PC-3 (cell line): ENCODE measurements at regions not wholly inside any gene's neighbourhood (a gene's known extent, or its start where the extent isn't known, plus 50 kb on each side); places are given as distances from the start of the nearest gene placed in this dataset.
"Not testable (repeated sequence)": the region's sequence is repeated elsewhere in the genome, so short reads cannot be mapped to it uniquely, and the experiment has no call there.

ENCODE experiments used
- ATAC-seq: fragments of 200-7000 bp; cut with Tn5 transposase; 2 replicates; pipeline ENCODE4 v1.9.1; 2020; ENCODE audit warnings: mild to moderate bottlenecking, moderate library complexity
- BruUV-seq: library from RNA; stranded (reverse); fragments of 400-500 nt; replicated peaks from 2 replicates; lab custom pipeline; 2021; lab: Mats Ljungman, UMichigan
- CTCF ChIA-PET: fragments of 300-600 bp; sonication (Branson Sonifier 250); formaldehyde crosslinking; loops from one replicate; lab custom pipeline; 2022; ENCODE audit warnings: antibody characterized with exemption; lab: Charles Lee
- POLR2A ChIA-PET: fragments of 300-600 bp; sonication (Branson Sonifier 250); formaldehyde crosslinking; loops from one replicate; lab custom pipeline; 2022; ENCODE audit warnings: antibody characterized with exemption; ENCODE audit not compliant: unreplicated experiment; lab: Charles Lee
- DNase-seq: peaks from one replicate; pipeline ENCODE4 v3.0.0-alpha.2; 2015
- H2AFZ ChIP-seq: fragments of 300-600 bp; sonication (generic); 2 replicates; pipeline ENCODE4 v1.6.0; 2016; ENCODE audit warnings: antibody characterized with exemption, low read length
- H3F3A ChIP-seq: fragments of 300-600 bp; sonication (generic); one replicate; pipeline ENCODE4 v1.6.0; 2017; ENCODE audit warnings: antibody characterized with exemption, low read length, control low read depth, mild to moderate bottlenecking; ENCODE audit not compliant: unreplicated experiment
- H3K27ac ChIP-seq: fragments of 300-600 bp; sonication (generic); 2 replicates; pipeline ENCODE4 v1.5.1; 2016; ENCODE audit warnings: mild to moderate bottlenecking, low read length
- H3K27me3 ChIP-seq: fragments of 300-600 bp; sonication (generic); 2 replicates; pipeline ENCODE4 v1.6.1; 2016; ENCODE audit warnings: low read length, mixed read lengths
- H3K36me3 ChIP-seq: fragments of 300-600 bp; sonication (generic); 2 replicates; pipeline ENCODE4 v1.6.1; 2016; ENCODE audit warnings: low read depth, mixed run types, low read length, mixed read lengths
- H3K4me1 ChIP-seq: fragments of 300-600 bp; sonication (generic); 2 replicates; pipeline ENCODE4 v1.5.1; 2016; ENCODE audit warnings: low read length; ENCODE audit not compliant: insufficient read depth
- H3K4me2 ChIP-seq: fragments of 300-600 bp; sonication (generic); 2 replicates; pipeline ENCODE4 v1.6.0; 2016; ENCODE audit warnings: low read length
- H3K4me3 ChIP-seq: fragments of 300-600 bp; sonication (generic); 2 replicates; pipeline ENCODE4 v1.5.1; 2016; ENCODE audit warnings: mild to moderate bottlenecking, low read length, mixed read lengths
- H3K79me2 ChIP-seq: fragments of 300-600 bp; sonication (generic); 2 replicates; pipeline ENCODE4 v1.6.1; 2017; ENCODE audit warnings: low read length, mixed read lengths
- H3K9ac ChIP-seq: fragments of 300-600 bp; sonication (generic); 2 replicates; pipeline ENCODE4 v1.6.0; 2016; ENCODE audit warnings: mild to moderate bottlenecking, low read length
- H3K9me2 ChIP-seq: fragments of 300-600 bp; sonication (generic); replicated peaks from 2 replicates; pipeline ENCODE4 v1.6.1; 2016; ENCODE audit warnings: mixed run types, low read length, mixed read lengths
- H3K9me3 ChIP-seq: fragments of 300-600 bp; sonication (generic); 2 replicates; pipeline ENCODE4 v1.6.1; 2016; ENCODE audit warnings: low read length, mixed read lengths
- H4K20me1 ChIP-seq: fragments of 300-600 bp; sonication (generic); 2 replicates; pipeline ENCODE4 v1.6.1; 2016; ENCODE audit warnings: low read length, mixed read lengths
- CTCF ChIP-seq: fragments of 300-600 bp; sonication (generic); conservative IDR thresholded peaks from 2 replicates; pipeline ENCODE4 v1.5.1; 2017; ENCODE audit warnings: antibody characterized with exemption, low read depth, mild to moderate bottlenecking, low read length
- EZH2 ChIP-seq: fragments of 300-600 bp; sonication (generic); IDR thresholded peaks from one replicate; pipeline ENCODE4 v1.6.1; 2017; ENCODE audit warnings: antibody characterized with exemption, mild to moderate bottlenecking, low read length; ENCODE audit not compliant: unreplicated experiment
- EZH2phosphoT487 ChIP-seq: fragments of 300-600 bp; sonication (generic); IDR thresholded peaks from 2 replicates; pipeline ENCODE4 v1.6.1; 2018; ENCODE audit warnings: mild to moderate bottlenecking, antibody characterized with exemption, low read length, borderline replicate concordance
- intact Hi-C: fragments of 100-400 bp; cut with micrococcal nuclease; formaldehyde crosslinking; loops from 2 replicates; pipeline ENCODE4 v1.9.0; 2023

GRCh38 chr21:10424097-10424886 is 97.1 kb upstream of the TPTE start:
- H3K4me3 ChIP-seq, DNase-seq, H4K20me1 ChIP-seq, BruUV-seq, H3K27me3 ChIP-seq, H3K9me2 ChIP-seq, H2AFZ ChIP-seq, CTCF ChIA-PET, intact Hi-C loops, POLR2A ChIA-PET, H3K79me2 ChIP-seq, H3F3A ChIP-seq, H3K4me1 ChIP-seq, ATAC-seq, H3K36me3 ChIP-seq, H3K4me2 ChIP-seq, H3K27ac ChIP-seq, H3K9ac ChIP-seq: not testable (repeated sequence)
- peaks cover 41% of the 10 kb centered on the region for H3K9me3 ChIP-seq

- H4K20me1 ChIP-seq, POLR2A ChIA-PET, H3K36me3 ChIP-seq, DNase-seq, H3K4me3 ChIP-seq, H3K27ac ChIP-seq, H3K9me2 ChIP-seq, CTCF ChIA-PET, BruUV-seq, H3K4me1 ChIP-seq, H3F3A ChIP-seq, H2AFZ ChIP-seq, H3K4me2 ChIP-seq, H3K79me2 ChIP-seq, H3K9ac ChIP-seq, intact Hi-C loops, H3K27me3 ChIP-seq: not testable (repeated sequence)
- H3K9me3 ChIP-seq: peaks cover 44% of the 10 kb centered on the region
- ATAC-seq: 0 out of 2 replicates have a peak, but pooled peaks have one; percentile 19
These were observed 96.6 kb upstream of the TPTE start for GRCh38 chr21:10424887-10425145.

GRCh38 chr21:10425856-10426255 is 95.5 kb upstream of the TPTE start:
- Histone ChIP-seq H4K20me1 (no peaks in the 10 kb centered on the region), H3K4me1 (no peaks in the 10 kb centered on the region), H3K4me3 (no peak overlapping the region), H2AFZ (no peak overlapping the region), H3F3A (no peaks in the 10 kb centered on the region), H3K27me3 (no peaks in the 10 kb centered on the region), H3K79me2 (no peaks in the 10 kb centered on the region), H3K9ac (no peak overlapping the region), H3K36me3 (no peaks in the 10 kb centered on the region), H3K4me2 (no peak overlapping the region), H3K27ac (no peak overlapping the region), H3K9me2 (no peaks in the 10 kb centered on the region), H3K9me3 (peaks cover 40% of the 10 kb centered on the region)
- TF ChIP-seq EZH2: no peak
- TF ChIP-seq CTCF: no peak
- TF ChIP-seq EZH2phosphoT487: no peak
- no TSS peak for BruUV-seq
- ChIA-PET POLR2A (no interaction called here), CTCF (no interaction called here)
- DNase-seq (no peak), ATAC-seq (no peak)
- intact Hi-C loops: no loop called here

GRCh38 chr21:10426812-10427211 is 94.6 kb upstream of the TPTE start:
- peaks cover 40% of the 10 kb centered on the region for H3K9me3 ChIP-seq
- H2AFZ ChIP-seq: not testable (repeated sequence)

GRCh38 chr21:10427277-10427676 is 94.1 kb upstream of the TPTE start:
- CTCF ChIA-PET, H3K36me3 ChIP-seq, H3K9me2 ChIP-seq, BruUV-seq, POLR2A ChIA-PET, H2AFZ ChIP-seq, DNase-seq, intact Hi-C loops, H3K4me2 ChIP-seq, H3F3A ChIP-seq, H3K4me1 ChIP-seq, H4K20me1 ChIP-seq, H3K4me3 ChIP-seq, H3K79me2 ChIP-seq, ATAC-seq, H3K27me3 ChIP-seq, H3K9ac ChIP-seq, H3K27ac ChIP-seq: not testable (repeated sequence)
- H3K9me3 ChIP-seq: peaks cover 41% of the 10 kb centered on the region

More at GRCh38 chr21:10426812-10427211, 94.6 kb upstream of the TPTE start:
- DNase-seq, H3K27me3 ChIP-seq, BruUV-seq, H3K27ac ChIP-seq, H3K4me3 ChIP-seq, ATAC-seq, H3K79me2 ChIP-seq, CTCF ChIA-PET, H3K9me2 ChIP-seq, intact Hi-C loops, POLR2A ChIA-PET, H3K4me1 ChIP-seq, H3F3A ChIP-seq, H3K9ac ChIP-seq, H3K36me3 ChIP-seq, H4K20me1 ChIP-seq, H3K4me2 ChIP-seq: not testable (repeated sequence)

GRCh38 chr21:10428981-10429534 is 92.3 kb upstream of the TPTE start:
- intact Hi-C loops, H3K9me2 ChIP-seq, H3F3A ChIP-seq, H3K4me2 ChIP-seq, H3K36me3 ChIP-seq, ATAC-seq, H3K27me3 ChIP-seq, H3K4me3 ChIP-seq, DNase-seq, H4K20me1 ChIP-seq, POLR2A ChIA-PET, H2AFZ ChIP-seq, H3K9ac ChIP-seq, H3K79me2 ChIP-seq, H3K4me1 ChIP-seq, CTCF ChIA-PET, BruUV-seq, H3K27ac ChIP-seq: not testable (repeated sequence)
- peaks cover 44% of the 10 kb centered on the region for H3K9me3 ChIP-seq
